Esophagus squamous epithelium (tissue), 4 donors: ENCODE measurements at regions not wholly inside any gene's neighbourhood (a gene's known extent, or its start where the extent isn't known, plus 50 kb on each side); places are given as distances from the start of the nearest gene placed in this dataset.

Experiments used
- CTCF ChIP-seq, 6 experiments: fragments of 450-650 bp in 4 of 6; fragments of 200-600 bp in 2 of 6; sonication (generic) in 2 of 6; IDR thresholded peaks; one replicate each; pipeline ENCODE4 v1.5.1; 2016 to 2019; ENCODE audit warnings: antibody characterized with exemption in 6 of 6, mild to moderate bottlenecking in 4 of 6, moderate library complexity in 4 of 6
- POLR2A ChIP-seq, 4 donors: fragments of 450-650 bp; IDR thresholded peaks; one replicate each; pipeline ENCODE4 v1.6.1; 2017; ENCODE audit warnings: antibody characterized with exemption in 4 of 4, mild to moderate bottlenecking in 4 of 4, moderate library complexity in 3 of 4

- no peak for TF ChIP-seq CTCF (IDR thresholded peaks at IDR 0.05)
- no peak for TF ChIP-seq POLR2A (IDR thresholded peaks at IDR 0.05)
Measured at GRCh38 chr2:236402033-236402790, 138.0 kb upstream of the ASB18 start.
